ENCODE measurements at regions not wholly inside any gene's neighbourhood (a gene's known extent, or its start where the extent isn't known, plus 50 kb on each side); places are given as distances from the start of the nearest gene placed in this dataset.

DNA sequence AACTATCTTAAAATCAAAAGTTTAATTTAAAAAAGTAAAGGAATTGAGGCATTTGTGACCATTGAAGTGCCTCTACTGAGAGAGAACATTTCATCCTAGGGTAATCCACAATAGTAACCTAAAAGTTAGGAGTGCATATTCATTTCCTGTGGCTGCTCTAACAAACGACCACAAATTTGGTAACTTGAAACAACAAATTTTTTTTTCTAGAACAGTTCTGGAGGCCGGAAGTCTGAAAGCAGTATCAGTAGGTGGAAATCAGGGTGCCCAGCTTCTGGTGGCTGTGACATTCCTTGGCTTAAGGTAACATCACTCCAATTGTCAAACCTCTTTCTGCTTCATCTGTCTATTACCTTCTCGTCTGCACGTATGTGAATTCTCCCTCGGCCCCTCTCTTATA is 67.1 kb upstream of the SSBP2 start:
- TF ChIP-seq POLR2A (IDR thresholded peaks at IDR 0.05) = no peak
- TF ChIP-seq, protein P1, sequence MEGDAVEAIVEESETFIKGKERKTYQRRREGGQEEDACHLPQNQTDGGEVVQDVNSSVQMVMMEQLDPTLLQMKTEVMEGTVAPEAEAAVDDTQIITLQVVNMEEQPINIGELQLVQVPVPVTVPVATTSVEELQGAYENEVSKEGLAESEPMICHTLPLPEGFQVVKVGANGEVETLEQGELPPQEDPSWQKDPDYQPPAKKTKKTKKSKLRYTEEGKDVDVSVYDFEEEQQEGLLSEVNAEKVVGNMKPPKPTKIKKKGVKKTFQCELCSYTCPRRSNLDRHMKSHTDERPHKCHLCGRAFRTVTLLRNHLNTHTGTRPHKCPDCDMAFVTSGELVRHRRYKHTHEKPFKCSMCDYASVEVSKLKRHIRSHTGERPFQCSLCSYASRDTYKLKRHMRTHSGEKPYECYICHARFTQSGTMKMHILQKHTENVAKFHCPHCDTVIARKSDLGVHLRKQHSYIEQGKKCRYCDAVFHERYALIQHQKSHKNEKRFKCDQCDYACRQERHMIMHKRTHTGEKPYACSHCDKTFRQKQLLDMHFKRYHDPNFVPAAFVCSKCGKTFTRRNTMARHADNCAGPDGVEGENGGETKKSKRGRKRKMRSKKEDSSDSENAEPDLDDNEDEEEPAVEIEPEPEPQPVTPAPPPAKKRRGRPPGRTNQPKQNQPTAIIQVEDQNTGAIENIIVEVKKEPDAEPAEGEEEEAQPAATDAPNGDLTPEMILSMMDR (IDR thresholded peaks at IDR 0.05) = no peak
- no peak for TF ChIP-seq POLR2AphosphoS5 (IDR thresholded peaks at IDR 0.05)
